GM18867 (cell line): ENCODE measurements at regions not wholly inside any gene's neighbourhood (a gene's known extent, or its start where the extent isn't known, plus 50 kb on each side); places are given as distances from the start of the nearest gene placed in this dataset.
A peak's percentile ranks its signal among the peaks of the same experiment; 100 is the strongest.

Experiments
- ATAC-seq: cut with Tn5 transposase; IDR thresholded peaks from one replicate; pipeline ENCODE4 v1.9.1; 2021; ENCODE audit warnings: mild to moderate bottlenecking, moderate library complexity; ENCODE audit not compliant: unreplicated experiment

DNA sequence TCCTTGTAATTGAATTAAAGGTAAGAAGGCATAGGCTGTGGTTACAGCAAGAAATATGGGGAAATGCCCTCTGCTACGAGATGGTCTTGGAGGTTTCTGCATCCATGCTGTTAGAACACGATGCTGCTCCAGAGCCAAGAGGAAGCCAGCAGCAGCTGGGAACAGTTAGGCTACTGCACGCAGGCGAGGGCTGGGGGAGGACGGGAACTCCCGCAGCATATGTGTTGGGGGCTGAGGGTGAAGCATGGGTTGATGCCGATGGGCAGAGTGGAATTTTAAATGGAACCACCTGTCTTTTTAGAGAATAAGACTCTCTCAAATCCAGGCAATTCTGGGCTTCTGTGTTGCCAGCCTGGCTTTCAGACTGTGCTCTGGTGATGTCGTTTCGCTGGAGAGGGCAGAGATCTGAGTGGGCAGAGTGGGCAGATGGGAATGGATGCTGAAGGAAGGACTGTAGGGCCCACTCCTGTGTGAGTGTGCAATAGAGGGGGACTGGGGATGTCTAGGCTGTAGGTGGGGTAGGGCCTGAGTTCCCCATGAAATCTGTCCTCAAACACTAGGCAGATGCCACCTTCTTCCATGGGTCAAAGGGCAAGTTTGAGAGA, 417.0 kb upstream of the TPM1 start:
- ATAC-seq, result no peak

DNA sequence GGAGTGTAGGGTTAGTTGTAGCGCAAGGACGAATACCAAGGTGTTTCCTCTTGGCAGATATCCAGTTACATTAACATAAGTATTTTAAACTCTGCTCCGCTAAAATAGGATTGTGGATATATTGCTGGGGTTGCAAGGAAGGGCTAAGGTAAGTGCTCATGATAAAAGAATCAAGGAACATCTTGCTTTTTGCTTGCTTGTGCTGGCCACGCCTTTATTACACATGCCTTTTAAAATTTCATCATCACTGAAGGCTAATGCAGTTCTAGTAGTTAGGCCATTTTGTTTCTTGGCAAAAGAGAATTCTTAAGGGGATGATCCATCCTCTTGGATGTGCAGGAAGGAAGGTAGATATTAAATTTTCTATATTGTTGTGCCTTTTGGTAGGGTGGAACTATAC, 415.6 kb upstream of the TPM1 start:
- ATAC-seq, result no peak

DNA sequence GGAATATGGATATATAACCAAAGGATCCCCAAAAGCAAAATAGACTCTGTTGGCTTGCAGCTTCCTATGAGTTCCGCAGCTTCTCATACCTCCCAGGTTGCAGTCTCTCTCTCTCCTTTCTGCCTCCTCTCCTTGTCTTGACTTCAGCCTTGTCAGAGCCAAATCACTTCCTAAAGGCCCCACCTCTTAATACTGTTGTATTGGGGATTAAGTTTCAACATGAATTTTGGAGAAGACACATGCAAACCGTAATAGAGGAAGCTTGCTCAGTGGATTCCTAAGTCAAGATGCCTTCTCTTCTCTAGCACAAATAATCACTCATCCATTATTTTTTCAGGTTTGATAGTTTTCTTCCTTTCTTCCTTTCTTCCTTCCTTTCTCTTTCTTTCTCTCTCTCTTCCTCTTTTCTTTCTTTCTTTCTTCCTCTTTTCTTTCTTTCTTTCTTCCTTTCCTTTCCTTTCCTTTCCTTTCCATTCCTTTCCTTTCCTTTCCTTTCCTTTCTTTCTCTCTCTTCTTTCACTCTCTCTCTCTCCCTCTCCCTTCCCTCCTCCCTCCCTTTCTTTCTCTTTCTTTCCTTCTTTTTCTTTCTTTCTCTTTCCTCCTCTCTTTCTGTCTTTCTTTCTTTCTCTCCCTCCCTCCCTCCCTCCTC, 411.3 kb upstream of the TPM1 start:
- no peak for ATAC-seq

DNA sequence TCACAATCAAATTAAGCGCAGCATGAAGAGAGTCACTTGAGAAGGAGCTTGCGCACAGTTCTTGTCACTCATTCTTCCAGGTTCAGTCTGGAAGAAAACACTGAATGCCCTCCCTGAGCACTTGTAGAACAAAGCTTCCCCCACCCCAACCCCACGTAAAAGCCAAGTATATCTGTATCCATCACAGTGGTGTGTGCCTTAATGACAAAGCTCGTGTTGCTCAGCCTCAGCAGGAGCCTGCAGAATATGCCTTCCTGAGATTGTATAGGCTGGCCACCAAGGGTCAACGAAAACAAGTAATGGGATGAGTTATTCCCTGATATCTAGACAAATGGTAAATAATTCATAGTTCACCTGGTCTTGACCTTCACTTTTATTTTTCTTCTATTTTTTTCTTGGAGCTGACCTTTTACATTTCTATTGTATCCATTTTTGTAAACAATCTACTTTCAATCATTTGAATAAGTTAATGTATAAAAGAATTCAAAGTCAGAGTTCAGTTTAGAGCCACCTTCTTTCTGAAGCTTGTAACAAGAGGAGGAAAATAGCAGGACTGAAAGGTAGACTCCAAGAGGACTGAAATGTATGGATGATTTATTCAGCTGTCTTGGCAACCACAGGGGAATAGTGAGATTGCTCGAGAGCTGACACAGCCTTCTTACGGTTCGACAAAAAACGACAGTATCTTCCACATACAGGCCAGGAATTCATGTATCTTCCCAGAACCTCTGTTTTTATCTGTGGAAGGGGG, 405.5 kb upstream of the TPM1 start:
- no peak for ATAC-seq

DNA sequence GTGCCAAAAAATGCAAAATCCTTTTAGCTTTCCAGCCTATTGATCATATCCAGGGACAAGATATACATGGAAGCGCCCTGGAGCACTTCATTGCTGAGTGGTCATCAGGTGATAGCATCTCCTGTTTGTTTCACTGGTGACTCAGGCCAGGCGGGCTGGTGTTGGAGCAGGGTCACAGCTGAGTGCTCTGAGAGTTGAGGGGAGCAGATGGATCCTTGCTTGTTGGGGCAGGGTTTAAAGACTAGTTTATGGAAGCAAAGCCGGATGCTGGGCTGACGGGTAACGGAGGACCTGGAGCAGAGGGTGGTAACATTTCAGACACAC, 405.0 kb upstream of the TPM1 start:
- no peak for ATAC-seq

DNA sequence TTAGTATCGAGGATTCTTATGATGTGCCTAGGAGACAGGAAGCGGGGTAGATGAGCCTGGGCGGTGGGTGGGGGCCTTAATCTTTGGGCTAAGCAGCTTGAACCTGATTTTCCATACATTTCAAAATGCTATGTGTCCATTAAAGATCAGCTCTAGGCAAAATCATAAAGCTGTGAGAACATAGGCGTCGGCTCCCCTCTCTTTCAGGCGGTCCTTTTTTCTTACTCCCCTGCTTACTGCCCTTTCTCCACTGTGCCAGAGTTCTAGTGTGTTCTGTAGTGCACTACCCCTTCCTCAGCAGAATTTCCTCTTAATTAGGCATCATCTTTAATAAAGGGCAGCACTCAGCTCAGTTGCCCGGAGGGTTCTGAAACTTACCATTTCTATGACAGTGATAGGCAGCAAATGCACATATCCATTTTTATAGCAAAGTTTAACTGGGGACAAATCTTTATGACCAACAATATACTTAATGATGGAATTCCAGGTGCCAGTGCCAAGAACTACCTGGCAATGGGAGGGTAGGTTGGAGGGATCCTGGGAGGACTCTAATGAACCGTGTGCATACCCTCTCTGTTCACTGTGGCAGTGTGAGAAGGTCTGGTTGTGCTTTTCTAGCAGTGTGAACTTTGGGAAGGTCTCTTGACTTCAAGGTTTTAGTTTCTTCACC, 404.5 kb upstream of the TPM1 start:
- no peak for ATAC-seq

DNA sequence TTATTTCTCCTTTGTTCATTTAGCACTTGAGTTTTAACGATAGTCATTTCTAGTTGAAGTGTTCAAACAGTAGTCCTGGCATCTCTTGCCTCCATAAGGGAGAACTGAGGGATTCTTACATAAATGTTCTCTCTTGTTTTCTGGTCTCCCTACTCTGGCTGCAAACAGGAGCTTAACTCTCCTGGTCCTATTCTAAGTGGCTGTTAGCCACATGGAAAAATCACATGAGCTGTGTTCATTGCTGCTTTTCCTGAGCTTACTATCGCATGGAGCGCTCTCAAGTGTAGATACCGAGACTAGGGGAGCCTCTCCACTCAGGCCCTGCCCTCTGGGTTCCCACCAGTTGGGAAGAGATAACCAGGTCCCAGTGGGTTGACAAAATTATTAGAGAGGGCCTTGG, 403.1 kb upstream of the TPM1 start:
- ATAC-seq, result no peak

DNA sequence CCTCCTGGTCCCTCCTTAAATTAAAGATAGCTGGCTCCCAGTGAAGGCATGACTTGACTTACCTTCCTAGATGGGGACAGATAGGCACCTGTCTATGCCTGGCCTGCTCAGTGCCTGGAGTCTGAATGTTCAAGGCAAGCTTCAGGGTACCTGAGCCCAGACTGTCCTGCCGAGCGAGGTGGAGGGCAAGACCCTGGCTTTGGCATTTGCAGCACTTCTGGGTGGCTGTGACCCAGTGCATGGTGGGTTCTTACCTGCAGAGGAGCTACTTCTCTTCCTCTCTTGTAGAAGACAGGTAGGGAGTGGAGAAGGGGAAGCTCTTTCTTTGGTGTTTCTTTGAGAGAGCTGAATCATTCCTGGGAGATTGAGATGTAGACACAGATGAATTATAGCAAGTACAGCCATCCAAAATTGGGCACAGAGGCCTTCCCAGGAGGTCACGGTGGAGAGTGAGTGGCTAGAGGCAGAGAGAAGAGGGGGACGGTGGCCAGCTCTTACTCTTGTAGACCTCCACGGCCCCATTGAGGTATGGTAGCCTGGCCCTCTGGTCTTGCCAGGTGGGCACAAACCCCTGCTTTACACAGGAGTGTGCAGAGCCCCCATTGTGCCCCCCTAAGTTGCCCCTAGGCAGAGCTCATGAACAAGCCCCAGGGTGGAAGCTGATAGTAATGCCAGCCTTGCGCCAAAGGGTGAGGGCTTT, 402.5 kb upstream of the TPM1 start:
- ATAC-seq, result no peak

DNA sequence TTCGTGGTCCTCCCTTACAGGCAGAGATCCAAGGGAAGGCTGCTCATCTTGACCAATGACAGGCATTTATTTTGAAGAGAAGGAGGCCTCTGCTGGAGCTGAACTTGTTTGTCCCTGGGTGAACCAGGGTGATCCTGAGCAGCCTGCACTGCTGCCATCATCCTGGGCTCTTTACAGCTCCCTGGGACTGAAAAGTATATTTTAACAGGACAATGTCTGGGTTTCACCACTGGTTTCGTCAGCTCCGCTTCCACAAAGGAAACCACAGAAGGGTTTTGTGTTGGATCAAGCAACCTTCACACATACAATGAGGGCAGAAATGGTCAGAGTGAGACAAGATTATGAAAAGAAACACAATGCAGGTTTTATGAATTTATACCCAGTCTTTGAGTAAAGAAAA, 400.7 kb upstream of the TPM1 start:
- ATAC-seq, result no peak

DNA sequence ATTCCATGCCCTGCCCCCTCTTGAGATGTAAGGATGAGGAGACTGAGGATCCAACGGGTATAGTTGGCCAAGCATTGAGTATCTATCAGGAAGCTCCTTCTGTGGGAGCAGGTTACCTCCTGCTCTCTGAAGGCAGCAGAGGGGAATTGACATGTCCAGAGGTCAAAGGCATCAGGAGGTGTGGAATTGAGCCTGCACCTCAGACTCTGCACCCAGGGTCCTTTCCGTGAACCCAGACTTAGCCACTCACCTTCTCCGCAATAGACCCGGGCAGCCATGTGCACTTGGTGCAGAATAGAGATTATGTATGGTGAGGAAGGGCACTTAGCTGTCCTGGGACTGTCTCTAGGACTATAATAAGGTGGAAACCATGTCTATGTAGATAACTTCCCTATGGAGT, 399.0 kb upstream of the TPM1 start:
- no peak for ATAC-seq

DNA sequence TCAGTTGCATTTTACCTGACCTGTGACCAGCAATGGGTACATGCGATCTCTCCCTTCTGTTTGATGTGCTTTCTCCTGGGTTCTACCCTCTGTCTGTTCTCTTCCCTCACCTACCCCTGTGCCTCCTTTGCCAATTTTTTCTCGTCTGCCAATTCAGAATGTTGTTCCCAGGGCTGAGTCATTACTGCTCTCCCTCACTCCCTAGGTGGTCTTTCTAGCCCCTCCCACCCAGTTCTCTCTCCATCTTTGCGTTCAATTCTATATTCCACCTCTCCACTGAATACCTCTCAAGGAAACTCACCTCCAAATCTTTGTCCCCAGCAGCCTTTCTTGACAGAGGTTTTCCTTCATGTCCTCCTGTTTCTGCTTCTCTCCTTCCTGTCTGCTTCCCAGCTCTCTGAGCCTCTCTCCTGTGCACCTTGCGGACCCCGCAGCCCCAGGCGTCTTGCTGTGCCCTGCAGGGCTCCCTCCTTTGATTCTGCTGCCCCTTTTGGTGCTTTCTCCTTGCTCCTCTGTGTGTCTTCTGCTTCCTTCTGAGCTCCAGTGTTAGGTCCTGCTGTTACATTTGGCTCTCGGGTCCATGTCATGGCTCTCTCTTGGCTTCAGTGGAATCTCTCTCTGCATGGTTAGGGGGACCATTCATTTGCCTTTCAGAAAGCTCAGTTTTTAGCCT, 398.2 kb upstream of the TPM1 start:
- no peak for ATAC-seq

DNA sequence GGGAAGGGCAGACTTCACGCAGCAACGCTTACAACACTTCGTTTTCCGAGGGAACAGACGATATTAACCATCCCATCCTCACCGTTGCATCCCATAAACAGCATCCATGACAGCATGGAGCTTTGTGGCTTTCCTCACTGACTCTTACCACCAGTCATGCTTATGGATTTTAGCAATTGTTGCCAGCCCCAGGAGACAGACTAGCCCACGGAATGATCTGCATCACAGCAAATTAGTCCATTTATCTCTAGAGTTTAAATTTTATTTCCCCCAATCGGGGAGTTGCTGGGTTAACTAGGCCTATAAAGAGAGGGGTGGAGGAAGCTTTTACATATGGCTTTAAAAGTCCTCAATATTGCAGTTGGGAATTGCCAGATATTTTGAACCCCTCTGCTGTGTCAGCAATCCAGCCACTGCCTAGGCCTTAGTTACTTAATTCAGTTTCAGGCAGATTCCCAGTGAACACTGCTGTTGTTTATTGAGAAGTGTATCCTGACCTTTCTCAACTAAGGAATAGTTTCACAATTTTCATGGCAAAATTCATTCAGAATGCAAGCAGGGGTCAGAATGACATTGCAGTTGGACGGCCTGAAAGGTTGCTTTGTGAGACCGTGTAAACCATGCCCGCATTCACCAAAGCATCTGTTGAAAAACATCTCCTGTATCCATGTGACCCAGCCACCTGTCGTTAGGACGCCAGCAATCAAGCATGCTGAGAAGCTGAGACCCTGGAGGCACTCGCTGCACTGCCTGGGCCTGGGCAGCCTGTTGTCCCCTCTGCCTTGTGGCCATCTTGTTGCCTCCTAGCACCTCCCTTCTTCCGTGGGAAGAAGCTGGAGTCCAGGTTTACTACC, 397.4 kb upstream of the TPM1 start:
- ATAC-seq, result no peak

DNA sequence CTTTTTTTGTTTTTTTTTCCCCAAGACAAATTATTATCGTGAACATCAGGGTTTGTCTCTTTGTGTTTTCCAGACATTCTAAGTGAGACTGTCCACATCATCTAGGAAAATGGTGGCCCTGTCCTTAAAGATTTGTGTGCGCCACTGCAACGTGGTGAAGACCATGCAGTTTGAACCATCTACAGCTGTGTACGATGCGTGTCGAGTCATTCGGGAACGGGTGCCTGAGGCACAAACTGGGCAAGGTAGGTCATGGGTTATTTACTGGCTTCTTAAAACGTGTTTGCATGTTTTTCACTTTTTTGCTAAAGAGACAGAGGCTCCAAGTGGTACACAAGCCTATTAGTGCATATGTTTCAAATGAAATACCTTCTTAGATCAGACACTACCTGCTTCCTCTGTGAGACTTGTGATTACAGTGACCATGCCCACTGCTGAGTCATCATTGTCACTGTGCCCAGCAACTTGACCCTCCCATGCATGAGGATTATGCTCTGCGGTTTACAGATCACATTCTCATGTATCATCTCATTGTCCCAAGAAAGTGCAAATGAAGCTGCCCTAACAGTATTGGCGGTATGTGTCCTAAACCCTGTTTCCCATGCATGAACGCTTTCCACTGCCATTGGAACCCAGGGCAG, 395.2 kb upstream of the TPM1 start:
- ATAC-seq, result no peak

DNA sequence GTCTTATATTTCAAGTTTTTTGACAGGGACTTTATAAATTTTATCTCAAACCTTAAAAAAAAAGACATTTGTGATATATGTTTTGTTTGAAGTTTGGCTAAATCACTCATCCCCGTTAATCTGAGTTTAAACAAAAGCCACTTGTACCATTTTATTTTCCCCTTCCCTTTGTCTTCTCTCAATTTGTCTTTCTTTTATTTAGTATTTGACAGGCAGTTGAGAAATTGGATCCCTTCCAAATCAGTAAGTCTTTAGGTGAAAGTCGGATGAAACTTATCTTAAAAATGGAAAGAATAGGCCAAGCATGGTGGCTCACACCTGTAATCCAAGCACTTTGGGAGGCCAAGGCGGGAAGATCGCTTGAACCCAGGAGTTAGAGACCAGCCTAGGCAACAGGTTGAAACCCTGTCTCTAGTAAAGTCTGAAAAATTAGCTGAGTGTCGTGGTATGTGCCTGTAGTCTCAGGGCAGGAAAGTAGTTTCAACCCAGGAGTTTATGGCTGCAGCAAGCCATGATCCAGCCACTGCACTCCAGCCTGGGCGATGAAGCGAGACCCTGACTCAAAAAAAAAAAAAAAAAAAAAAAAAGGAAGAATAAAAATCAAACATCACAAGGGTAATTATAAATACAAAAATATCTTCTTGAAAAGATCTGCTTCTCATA, 394.6 kb upstream of the TPM1 start:
- no peak for ATAC-seq

DNA sequence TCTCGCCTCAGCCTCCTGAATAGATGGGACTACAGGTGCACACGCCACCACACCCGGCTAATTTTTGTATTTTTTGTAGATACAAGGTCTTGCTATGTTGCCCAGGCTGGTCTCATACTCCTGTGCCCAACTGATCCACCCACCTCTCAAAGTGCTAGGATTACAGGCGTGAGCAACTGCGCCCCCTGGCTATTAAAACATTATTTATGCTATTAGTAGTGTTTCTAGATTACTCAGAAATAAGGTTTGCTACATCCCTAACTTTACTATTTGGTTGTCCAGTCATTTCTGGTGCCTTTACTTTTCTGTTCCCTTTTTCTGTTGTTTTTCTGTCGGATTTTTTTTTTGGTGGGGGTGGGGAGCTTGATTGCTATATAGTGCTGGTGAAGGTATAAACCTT, 393.6 kb upstream of the TPM1 start:
- ATAC-seq, result no peak

DNA sequence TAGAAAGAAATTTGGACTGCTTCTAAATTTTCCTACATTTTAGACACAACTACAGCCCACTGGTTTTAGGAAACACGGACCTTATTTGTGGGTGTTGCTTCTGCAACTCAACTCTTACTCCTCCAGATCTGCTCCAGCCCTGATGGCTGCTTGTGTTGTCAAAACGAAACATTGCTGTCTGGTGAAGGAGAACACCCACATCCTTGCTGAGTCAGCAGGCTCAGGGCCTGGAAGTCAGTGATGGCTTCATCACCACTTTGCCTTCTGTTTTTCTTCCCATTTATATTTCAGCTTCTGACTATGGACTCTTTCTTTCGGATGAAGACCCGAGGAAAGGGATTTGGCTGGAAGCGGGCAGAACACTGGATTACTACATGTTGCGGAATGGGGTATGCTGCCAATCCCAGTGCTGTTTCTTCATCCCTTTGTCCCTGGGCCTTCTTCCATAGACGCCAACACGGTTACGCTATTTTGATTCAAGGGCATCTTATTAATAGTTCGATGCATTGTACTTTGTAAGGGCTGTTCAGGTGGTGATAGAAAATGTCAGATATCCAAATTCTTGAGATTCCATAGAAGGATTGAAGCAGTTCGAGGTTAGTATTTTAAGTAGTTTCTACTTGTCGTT, 392.6 kb upstream of the TPM1 start:
- peak; percentile 82 for ATAC-seq

DNA sequence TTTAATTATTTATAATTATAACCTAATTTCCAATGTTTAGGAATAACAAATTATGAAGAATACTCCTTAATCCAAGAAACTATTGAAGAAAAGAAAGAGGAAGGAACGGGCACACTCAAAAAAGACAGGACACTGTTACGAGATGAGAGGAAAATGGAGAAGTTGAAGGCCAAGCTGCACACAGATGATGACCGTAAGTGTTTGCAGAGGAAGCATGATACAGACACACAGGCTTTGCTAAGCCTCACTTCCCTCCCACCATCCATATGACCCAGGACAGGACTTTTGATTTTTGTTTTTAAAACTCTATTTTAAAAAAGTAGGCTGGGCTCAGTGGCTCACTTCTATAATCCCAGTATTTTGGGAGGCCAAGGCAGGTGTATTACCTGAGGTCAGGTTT, 389.4 kb upstream of the TPM1 start:
- ATAC-seq, result no peak

DNA sequence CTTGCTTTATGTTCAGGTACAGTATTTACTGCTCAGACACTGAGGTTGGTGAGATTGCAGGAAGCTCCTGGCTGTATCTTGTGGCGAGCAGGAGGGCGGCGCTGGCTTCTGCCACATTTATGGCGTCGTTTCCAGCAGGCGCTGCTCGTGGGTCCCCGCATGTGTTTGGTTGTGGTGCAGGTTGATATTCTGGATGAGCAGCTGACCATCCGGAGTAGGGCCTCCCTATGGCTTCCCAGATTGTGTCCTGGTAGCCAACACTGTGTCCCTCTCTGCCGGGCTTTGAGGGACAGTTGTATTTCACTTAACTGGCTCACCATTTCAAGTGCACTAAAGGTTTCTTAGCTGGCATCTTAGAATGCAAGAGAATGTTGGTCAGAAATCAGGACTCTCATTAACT, 386.5 kb upstream of the TPM1 start:
- ATAC-seq, result no peak
